HG03175 (cell line): ENCODE measurements at regions not wholly inside any gene's neighbourhood (a gene's known extent, or its start where the extent isn't known, plus 50 kb on each side); places are given as distances from the start of the nearest gene placed in this dataset.
A peak's percentile ranks its signal among the peaks of the same experiment; 100 is the strongest.
"Not testable (repeated sequence)": the region's sequence is repeated elsewhere in the genome, so short reads cannot be mapped to it uniquely, and the experiment has no call there.

Source experiments
- ATAC-seq: cut with Tn5 transposase; IDR thresholded peaks from one replicate; pipeline ENCODE4 v1.9.1; 2021; ENCODE audit warnings: mild to moderate bottlenecking, moderate library complexity; ENCODE audit not compliant: unreplicated experiment

- no peak for ATAC-seq
Observed at GRCh38 chr1:102821707-102822106, 286.6 kb downstream of the COL11A1 start.

- ATAC-seq, result no peak
Observed at GRCh38 chr1:102800406-102800805, 307.9 kb downstream of the COL11A1 start.

GRCh38 chr1:102799496-102799895, 308.8 kb downstream of the COL11A1 start:
- ATAC-seq, result no peak

DNA sequence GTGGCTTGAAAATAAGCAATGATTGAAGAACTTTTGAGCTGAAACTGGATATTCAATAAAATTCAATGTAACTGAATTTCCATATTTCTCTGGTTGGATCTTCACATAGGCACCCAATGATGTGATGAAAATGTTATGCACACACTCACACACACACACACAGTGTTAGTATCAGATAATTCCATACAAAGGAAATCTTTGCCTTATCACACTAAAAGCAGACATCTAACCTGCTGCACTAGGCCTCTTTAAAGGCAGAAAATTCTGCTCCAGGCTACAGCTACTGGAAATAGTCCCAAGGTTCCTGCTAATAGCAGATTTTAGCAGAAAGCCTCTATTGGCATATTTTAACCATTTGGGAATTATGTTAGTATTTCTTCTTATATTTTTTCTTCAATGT, 309.6 kb downstream of the COL11A1 start:
- no peak for ATAC-seq

- no peak for ATAC-seq
Observed at GRCh38 chr1:102796429-102796828, 311.9 kb downstream of the COL11A1 start.

DNA sequence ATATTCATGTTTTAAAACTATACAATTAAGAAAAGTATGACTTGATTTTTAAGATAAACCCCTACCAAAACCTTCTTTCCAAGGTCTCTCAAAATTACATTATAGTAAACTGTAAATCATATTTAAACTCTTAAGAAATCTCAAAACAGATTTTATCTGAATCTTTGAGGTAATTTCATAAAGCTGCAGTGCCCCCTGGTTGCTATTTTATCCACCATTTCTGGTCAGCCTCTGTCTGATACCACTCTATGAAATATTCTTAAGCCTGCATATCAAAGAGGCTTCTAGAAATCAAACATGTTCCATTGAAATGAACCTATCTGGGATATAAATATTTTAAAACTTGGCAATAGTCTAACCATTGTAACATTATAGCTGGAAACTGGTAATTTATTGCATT, 317.3 kb downstream of the COL11A1 start:
- no peak for ATAC-seq

GRCh38 chr1:102789951-102790350, 318.4 kb downstream of the COL11A1 start:
- ATAC-seq, result not testable (repeated sequence)

DNA sequence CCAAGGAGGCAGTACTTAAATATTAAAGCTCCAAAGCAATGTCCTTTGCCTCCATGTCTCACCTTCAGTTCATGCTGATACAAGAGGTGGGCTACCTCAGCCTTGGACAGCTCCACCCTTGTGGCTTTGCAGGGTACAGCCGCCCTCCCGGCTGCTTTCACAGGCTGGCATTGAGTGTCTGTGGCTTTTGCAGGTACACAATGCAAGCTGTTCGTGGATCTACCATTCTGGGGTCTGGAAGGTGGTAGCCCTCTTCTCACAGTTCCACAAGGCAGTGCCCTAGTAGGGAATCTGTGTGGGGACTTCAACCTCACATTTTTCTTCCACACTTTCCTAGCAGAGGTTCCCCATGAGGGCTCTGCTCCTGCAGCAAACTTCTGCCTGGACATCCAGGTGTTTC, 324.8 kb downstream of the COL11A1 start:
- no peak for ATAC-seq

DNA sequence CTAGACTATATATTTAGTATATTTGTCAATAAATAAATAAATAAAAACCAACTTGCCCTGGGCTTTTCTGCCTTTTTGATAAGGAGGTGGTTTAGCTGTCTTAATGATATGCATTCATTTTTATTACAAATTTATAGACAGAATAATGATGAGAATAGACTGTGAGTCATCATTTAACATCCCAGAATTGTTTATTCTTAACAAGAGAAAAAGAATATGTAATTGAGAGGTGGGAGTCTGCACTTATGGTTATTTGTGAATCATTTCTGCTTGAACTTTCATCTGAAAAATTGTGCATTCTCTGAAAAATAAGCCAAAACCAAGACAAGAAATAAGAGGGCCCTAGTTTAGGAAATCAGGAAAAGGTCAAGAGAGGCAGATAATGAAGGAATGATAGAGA, 326.2 kb downstream of the COL11A1 start:
- no peak for ATAC-seq

GRCh38 chr1:102776071-102776470, 332.3 kb downstream of the COL11A1 start:
- no peak for ATAC-seq

- no peak for ATAC-seq
Observed at GRCh38 chr1:102772831-102773230, 335.5 kb downstream of the COL11A1 start.

- ATAC-seq, result no peak
Observed at GRCh38 chr1:102758418-102758817, 349.9 kb downstream of the COL11A1 start.

- ATAC-seq, result no peak
Observed at GRCh38 chr1:102757363-102757762, 351.0 kb downstream of the COL11A1 start.

GRCh38 chr1:102751111-102751510, 357.2 kb downstream of the COL11A1 start:
- no peak for ATAC-seq

- ATAC-seq, result no peak
Observed at GRCh38 chr1:102742426-102742825, 365.9 kb downstream of the COL11A1 start.

DNA sequence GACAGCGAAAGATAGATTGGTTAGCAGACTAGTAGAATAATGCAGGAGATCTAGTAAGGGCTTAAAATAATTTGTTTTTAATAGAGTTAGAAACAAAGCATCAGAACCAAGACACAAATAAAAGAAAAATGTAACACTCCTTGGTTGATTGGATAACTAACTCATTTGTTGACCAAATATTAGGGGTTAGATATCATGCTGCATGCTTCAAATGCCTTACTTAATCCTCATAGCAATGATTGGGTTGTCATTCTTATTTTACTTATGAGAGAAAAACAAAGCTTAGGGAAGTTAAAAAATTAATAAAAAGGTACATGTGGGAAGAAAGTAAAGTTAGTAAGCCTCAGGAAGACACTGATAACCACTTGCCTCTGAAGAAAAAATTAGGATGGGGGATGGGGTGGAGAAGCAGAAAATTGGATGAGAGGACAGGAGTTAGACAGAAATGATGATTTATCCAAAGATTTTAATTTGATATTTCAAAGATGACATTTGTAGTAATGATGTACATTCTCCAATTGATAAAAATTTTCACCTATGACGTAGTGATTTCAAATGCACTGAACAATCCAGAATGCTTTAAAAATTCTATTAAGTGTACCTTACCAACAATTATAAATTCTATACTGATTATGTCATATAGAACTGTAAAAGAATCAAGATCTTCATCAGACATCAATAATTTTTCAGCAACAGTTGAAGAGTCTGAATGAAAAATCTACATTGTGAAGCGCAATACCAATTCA, 374.7 kb downstream of the COL11A1 start:
- ATAC-seq, result no peak

DNA sequence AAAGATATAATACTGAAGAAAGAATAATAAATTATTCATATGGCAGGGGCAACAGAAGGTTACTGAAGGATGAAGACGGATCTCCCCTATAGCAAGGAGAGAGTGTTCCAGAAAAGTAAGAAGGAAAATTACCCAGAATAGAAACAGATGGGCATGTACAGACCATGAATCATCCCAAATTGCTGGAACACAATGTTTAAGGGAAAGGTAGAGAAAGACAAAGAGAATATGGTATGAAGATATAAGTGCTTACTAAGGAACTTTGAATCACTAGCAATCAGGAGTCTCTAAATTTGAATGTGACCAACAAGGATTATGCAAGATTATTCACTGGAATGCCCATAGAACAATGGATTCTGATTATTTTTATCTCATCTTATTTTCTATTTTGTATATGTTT, 375.4 kb downstream of the COL11A1 start:
- no peak for ATAC-seq

DNA sequence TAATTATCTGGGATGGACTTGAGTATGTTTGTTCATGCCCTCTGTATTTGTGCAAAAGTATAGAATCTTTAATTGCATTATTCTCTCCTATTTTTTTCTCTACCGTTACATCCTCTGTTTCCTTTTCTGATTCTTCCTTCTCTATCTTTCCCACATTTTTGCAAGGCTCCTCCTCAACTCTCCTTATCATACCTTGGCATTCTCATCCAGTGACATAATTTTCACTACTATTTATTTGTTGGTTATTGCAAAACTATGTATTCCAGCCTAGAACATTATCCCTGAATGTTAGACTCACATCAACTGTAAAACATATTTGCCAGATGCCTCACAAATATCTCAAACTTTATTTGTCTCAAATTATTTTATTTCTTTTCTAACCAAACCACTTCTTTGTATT, 381.9 kb downstream of the COL11A1 start:
- no peak for ATAC-seq

- no peak for ATAC-seq
Observed at GRCh38 chr1:102724741-102725140, 383.6 kb downstream of the COL11A1 start.

DNA sequence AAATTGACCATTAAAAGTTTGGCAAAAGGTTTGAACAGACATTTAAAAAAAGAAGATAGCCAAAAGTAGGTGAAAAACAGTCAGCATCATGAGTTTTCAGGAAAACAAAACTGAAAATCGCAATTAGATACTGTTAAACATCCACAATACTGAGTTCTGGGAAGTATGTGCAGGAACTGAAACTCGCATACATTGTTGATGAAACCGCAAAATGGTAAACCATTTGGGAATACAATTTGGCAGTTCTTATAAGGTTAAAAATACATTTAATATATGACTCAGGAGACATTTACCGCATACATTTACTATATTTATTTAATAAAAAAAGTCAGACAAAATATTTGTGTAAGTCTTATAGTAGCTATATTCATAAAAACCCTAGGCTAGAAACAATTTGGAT, 393.2 kb downstream of the COL11A1 start:
- ATAC-seq, result peak; percentile 60

GRCh38 chr1:102699524-102699923, 408.8 kb downstream of the COL11A1 start:
- ATAC-seq, result no peak

GRCh38 chr1:102693345-102693744, 415.0 kb downstream of the COL11A1 start:
- no peak for ATAC-seq

- no peak for ATAC-seq
Observed at GRCh38 chr1:102691592-102692090, 416.7 kb downstream of the COL11A1 start.
